OCI-LY7 (cell line): ENCODE measurements at regions not wholly inside any gene's neighbourhood (a gene's known extent, or its start where the extent isn't known, plus 50 kb on each side); places are given as distances from the start of the nearest gene placed in this dataset.

Experiments used
- EZH2phosphoT487 ChIP-seq: fragments of 200-600 bp; sonication (generic); IDR thresholded peaks from 2 replicates; pipeline ENCODE4 v1.6.1; 2018; ENCODE audit warnings: low read depth, borderline replicate concordance, mild to moderate bottlenecking, mixed run types, antibody characterized with exemption, low read length, moderate library complexity, mixed read lengths
- TF ChIP-seq, protein P1 (sequence below): fragments of 200-600 bp; sonication (generic); conservative IDR thresholded peaks from 2 replicates; pipeline ENCODE4 v1.5.1; 2014; ENCODE audit warnings: mild to moderate bottlenecking, antibody characterized with exemption, low read length, moderate library complexity, mixed read lengths

DNA sequence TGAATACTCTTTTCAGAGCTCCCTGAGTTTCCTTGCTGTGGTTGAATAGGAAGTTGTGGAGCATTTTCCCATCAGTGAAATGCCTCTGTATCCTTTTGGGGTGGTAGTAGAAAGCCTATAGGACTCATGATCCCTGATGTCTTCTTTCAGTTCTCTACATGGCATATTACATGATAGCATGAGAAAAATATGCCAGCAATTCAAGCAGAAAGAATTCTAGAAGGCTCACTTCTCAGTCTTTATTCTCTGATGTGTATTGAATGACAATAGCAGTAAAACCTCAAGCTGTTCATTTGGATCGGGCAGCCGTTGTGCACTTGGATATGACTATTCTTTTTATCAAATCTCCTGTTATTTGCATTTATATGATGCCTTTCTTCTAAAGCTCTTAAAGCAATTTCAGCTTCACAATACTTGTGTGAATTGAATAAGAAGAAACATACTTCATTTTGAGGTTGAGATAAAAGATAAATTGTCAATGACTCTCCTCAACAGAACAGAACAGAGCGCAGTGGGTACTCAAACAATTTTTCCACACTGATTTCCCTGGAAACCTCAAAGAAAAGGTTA, 251.5 kb upstream of the FBXO33 start:
- TF ChIP-seq, protein P1, sequence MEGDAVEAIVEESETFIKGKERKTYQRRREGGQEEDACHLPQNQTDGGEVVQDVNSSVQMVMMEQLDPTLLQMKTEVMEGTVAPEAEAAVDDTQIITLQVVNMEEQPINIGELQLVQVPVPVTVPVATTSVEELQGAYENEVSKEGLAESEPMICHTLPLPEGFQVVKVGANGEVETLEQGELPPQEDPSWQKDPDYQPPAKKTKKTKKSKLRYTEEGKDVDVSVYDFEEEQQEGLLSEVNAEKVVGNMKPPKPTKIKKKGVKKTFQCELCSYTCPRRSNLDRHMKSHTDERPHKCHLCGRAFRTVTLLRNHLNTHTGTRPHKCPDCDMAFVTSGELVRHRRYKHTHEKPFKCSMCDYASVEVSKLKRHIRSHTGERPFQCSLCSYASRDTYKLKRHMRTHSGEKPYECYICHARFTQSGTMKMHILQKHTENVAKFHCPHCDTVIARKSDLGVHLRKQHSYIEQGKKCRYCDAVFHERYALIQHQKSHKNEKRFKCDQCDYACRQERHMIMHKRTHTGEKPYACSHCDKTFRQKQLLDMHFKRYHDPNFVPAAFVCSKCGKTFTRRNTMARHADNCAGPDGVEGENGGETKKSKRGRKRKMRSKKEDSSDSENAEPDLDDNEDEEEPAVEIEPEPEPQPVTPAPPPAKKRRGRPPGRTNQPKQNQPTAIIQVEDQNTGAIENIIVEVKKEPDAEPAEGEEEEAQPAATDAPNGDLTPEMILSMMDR = no peak
- no peak for TF ChIP-seq EZH2phosphoT487
